ENCODE measurements at regions not wholly inside any gene's neighbourhood (a gene's known extent, or its start where the extent isn't known, plus 50 kb on each side); places are given as distances from the start of the nearest gene placed in this dataset.

DNA sequence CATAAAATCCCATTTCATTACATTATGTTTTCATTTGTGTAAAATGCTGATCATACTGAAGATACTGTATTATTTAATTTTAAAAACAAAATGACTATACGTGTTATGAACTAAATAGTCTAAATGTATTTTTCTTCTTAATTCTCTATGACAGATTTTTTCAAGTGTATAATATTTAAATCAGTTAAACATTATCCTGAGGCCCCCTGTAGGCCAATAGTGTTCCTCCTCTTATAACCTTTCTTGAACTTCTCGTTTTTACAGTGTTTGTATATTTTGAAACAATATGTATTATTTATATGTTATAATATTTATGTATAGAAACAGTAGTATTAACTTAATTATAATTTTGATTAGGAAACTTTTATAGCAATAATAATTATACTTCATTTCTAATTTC lies 151.1 kb upstream of the CHORDC1 start:
- TF ChIP-seq TAF1 (IDR thresholded peaks at IDR 0.05; ENCODE audit: borderline replicate concordance, insufficient read depth, low read length) (no peak), POLR2AphosphoS5 (IDR thresholded peaks at IDR 0.05; ENCODE audit: low read depth, low read length) (no peak), SIN3A (IDR thresholded peaks at IDR 0.05; ENCODE audit: borderline replicate concordance, insufficient read depth, low read length) (no peak)
- TF ChIP-seq, protein P1, sequence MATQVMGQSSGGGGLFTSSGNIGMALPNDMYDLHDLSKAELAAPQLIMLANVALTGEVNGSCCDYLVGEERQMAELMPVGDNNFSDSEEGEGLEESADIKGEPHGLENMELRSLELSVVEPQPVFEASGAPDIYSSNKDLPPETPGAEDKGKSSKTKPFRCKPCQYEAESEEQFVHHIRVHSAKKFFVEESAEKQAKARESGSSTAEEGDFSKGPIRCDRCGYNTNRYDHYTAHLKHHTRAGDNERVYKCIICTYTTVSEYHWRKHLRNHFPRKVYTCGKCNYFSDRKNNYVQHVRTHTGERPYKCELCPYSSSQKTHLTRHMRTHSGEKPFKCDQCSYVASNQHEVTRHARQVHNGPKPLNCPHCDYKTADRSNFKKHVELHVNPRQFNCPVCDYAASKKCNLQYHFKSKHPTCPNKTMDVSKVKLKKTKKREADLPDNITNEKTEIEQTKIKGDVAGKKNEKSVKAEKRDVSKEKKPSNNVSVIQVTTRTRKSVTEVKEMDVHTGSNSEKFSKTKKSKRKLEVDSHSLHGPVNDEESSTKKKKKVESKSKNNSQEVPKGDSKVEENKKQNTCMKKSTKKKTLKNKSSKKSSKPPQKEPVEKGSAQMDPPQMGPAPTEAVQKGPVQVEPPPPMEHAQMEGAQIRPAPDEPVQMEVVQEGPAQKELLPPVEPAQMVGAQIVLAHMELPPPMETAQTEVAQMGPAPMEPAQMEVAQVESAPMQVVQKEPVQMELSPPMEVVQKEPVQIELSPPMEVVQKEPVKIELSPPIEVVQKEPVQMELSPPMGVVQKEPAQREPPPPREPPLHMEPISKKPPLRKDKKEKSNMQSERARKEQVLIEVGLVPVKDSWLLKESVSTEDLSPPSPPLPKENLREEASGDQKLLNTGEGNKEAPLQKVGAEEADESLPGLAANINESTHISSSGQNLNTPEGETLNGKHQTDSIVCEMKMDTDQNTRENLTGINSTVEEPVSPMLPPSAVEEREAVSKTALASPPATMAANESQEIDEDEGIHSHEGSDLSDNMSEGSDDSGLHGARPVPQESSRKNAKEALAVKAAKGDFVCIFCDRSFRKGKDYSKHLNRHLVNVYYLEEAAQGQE (IDR thresholded peaks at IDR 0.05; ENCODE audit: insufficient read depth in 1 of 2, low read depth in 2 of 2, low read length in 2 of 2): no peak
